NCI-H524 (cell line): ENCODE measurements at regions not wholly inside any gene's neighbourhood (a gene's known extent, or its start where the extent isn't known, plus 50 kb on each side); places are given as distances from the start of the nearest gene placed in this dataset.

Source experiments
- DNase-seq, 2 experiments: peaks; one replicate each; lab custom pipeline; 2025; lab: John Stamatoyannopoulos, UW

- no peak for DNase-seq
Measured at GRCh38 chr18:66141716-66142115, 390.9 kb downstream of the CDH7 start.

GRCh38 chr18:66138642-66139041 is 387.8 kb downstream of the CDH7 start:
- DNase-seq = no peak

GRCh38 chr18:66136039-66136438 is 385.2 kb downstream of the CDH7 start:
- DNase-seq = no peak

- peak in 1 of 2 experiments; percentile 26 for DNase-seq
Measured at GRCh38 chr18:66129248-66129647, 378.4 kb downstream of the CDH7 start.

GRCh38 chr18:66126266-66126665 is 375.5 kb downstream of the CDH7 start:
- no peak for DNase-seq

- DNase-seq = peak in 1 of 2 experiments; percentile 8
Measured at GRCh38 chr18:66124394-66124793, 373.6 kb downstream of the CDH7 start.

- no peak for DNase-seq
Measured at GRCh38 chr18:66119347-66119746, 368.5 kb downstream of the CDH7 start.

- DNase-seq = no peak
Measured at GRCh38 chr18:66111018-66111417, 360.2 kb downstream of the CDH7 start.

GRCh38 chr18:66110607-66111006 is 359.8 kb downstream of the CDH7 start:
- DNase-seq = no peak

- DNase-seq = no peak
Measured at GRCh38 chr18:66109981-66110380, 359.2 kb downstream of the CDH7 start.

GRCh38 chr18:66107546-66107945 is 356.7 kb downstream of the CDH7 start:
- no peak for DNase-seq

GRCh38 chr18:66105016-66105415 is 354.2 kb downstream of the CDH7 start:
- DNase-seq = no peak

- DNase-seq = no peak
Measured at GRCh38 chr18:66103550-66103949, 352.7 kb downstream of the CDH7 start.

GRCh38 chr18:66083078-66083477 is 332.3 kb downstream of the CDH7 start:
- no peak for DNase-seq

GRCh38 chr18:66078925-66079800 is 328.4 kb downstream of the CDH7 start:
- no peak for DNase-seq

- no peak for DNase-seq
Measured at GRCh38 chr18:66077066-66077465, 326.3 kb downstream of the CDH7 start.

GRCh38 chr18:66066191-66066590 is 315.4 kb downstream of the CDH7 start:
- DNase-seq = no peak

GRCh38 chr18:66048406-66048805 is 297.6 kb downstream of the CDH7 start:
- DNase-seq = no peak

GRCh38 chr18:66046032-66046602 is 295.3 kb downstream of the CDH7 start:
- no peak for DNase-seq

GRCh38 chr18:66043009-66043408 is 292.2 kb downstream of the CDH7 start:
- DNase-seq = no peak

- peak; percentile 49 to 78 for DNase-seq
Measured at GRCh38 chr18:66013969-66014368, 263.2 kb downstream of the CDH7 start.

- DNase-seq = no peak
Measured at GRCh38 chr18:66011916-66012315, 261.1 kb downstream of the CDH7 start.

- no peak for DNase-seq
Measured at GRCh38 chr18:66005831-66006588, 255.2 kb downstream of the CDH7 start.
